HPDE6-E6E7 (cell line): ENCODE measurements at regions not wholly inside any gene's neighbourhood (a gene's known extent, or its start where the extent isn't known, plus 50 kb on each side); places are given as distances from the start of the nearest gene placed in this dataset.
"Not testable (repeated sequence)": the region's sequence is repeated elsewhere in the genome, so short reads cannot be mapped to it uniquely, and the experiment has no call there.

Source experiments
- DNase-seq: peaks from one replicate; pipeline ENCODE4 v3.0.0; 2011; ENCODE audit warnings: missing footprints; ENCODE audit errors: extremely low spot score

- DNase-seq = no peak
These were observed 101.3 kb downstream of the AKAP11 start for GRCh38 chr13:42373048-42373812.

- DNase-seq = no peak
These were observed 103.7 kb downstream of the AKAP11 start for GRCh38 chr13:42375663-42376062.

- DNase-seq = no peak
These were observed 105.9 kb downstream of the AKAP11 start for GRCh38 chr13:42377640-42378382.

DNA sequence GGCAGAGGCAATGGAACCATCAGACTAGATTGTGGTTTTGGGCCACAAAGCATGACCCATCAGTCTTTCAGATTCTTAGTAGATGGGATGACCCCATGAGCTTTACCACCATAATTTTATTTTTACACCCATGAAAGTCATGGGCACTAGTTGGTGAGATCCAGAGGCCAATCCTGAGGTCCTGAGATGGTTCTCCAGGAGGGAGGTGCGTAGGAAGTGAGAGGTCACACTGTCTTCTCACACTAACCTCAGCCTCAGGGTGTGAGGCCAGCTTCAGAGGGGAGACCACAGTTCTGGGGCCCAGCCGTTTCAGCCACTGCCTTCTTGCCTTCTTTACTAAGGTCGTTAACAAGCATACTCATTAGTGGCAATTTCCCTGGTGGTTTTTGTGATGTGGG lies 106.4 kb downstream of the AKAP11 start:
- no peak for DNase-seq

GRCh38 chr13:42379241-42379640 lies 107.3 kb downstream of the AKAP11 start:
- no peak for DNase-seq

DNA sequence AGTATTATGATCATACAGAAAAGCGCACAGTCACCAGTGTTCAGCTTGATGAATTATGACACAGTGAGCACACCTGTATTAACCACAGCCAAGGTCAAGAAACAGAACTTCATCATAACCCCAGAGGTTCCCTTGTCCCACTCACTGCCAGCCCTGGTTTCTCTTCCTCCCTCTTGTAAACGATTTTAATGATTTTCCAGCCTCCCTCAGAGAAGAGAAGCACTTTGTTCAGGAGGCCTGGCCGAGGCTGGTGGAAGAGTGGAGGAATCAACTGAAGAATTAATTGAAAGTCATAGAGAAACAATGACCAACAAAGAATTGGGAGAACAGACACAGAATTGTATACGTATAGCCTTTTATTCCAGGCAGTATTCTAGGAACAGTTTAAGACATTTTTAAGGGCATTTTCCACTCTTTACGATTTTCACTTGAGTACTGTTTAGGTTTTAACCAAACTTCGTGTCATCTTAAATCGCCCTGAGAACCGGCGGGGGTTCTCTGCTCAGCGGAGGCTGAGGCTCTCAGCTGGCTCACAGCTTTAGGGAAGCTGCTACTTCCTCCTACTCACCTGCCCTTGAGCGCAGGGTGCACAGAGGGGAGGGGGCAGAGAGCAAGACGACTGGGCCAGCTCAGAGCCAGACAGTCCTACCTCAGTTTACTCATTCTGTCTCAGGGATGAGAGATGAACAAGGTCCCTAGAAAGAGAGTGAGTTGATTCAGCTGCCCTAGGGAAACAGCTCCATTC lies 108.6 kb downstream of the AKAP11 start:
- no peak for DNase-seq

DNA sequence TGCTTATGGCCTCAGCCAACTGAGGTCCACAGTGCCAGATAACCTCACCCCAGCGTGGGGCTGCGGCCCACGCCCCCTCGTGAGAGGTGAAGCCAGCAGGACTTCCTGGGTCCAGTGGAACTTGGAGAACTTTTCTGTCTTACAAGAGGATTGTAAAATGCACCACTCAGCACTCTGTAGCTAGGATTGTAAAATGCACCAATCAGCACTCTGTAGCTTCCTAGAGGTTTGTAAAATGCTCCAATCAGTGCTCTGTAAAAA lies 109.1 kb downstream of the AKAP11 start:
- DNase-seq = no peak

GRCh38 chr13:42381426-42381825 lies 109.5 kb downstream of the AKAP11 start:
- not testable (repeated sequence) for DNase-seq

DNA sequence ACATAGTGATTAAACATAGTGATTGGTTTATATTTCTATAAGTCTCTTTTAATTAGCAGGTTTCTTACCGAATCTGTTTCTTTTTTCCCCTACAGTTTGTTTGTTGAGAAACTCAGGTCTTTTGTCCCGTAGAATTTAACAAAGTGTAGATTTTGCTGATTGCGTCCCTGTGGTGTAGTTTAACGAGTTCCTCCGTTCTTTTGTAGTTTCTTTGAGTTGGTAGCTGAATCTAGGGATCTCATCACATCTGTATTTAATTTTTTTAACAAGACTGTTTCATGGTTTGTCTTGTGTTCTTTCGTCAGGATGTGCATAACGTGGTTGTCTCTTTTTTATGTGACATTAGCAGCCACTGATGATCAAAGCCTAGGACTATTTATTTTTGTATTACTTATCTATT lies 111.1 kb downstream of the AKAP11 start:
- no peak for DNase-seq

DNA sequence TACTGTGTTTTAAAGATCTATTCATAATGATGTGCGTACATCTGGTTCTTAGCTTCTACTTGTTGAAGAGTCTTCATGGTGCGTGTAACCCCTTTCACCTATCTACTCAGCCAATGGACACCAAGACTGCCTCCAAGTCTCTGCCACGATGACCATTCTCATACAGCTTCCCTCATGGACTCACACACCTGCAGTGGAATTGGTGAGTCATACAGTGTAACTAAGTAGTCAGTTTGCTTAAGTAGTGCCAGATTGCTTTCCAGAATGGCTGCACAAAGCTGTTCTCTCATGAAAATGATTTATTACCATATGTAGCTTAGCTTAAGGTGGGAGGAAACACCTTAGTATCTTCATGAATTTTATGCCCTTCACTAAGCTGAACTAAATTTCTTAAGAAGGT lies 112.3 kb downstream of the AKAP11 start:
- DNase-seq = no peak

GRCh38 chr13:42388326-42388725 lies 116.4 kb downstream of the AKAP11 start:
- DNase-seq = no peak

GRCh38 chr13:42389041-42389440 lies 117.1 kb downstream of the AKAP11 start:
- DNase-seq = no peak

DNA sequence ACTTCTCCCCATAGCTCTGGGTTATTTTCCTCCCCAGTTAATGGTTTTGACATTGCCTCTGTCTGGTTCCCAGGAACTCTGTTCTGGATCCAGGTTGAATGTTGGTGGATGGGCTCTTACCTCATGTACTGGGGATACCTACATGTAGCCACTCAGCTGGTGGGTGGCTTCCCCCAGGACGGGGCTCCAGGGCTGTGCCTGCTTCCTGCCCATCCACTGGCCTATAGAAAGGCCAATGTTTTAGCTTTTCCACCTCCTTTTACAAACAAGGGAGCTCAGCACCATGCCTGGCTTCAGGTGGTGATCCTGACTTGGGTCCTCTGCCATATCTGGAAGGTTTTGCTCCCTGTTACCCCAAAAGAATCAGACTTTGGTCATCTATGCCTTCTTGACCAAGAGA lies 120.2 kb downstream of the AKAP11 start:
- no peak for DNase-seq

DNA sequence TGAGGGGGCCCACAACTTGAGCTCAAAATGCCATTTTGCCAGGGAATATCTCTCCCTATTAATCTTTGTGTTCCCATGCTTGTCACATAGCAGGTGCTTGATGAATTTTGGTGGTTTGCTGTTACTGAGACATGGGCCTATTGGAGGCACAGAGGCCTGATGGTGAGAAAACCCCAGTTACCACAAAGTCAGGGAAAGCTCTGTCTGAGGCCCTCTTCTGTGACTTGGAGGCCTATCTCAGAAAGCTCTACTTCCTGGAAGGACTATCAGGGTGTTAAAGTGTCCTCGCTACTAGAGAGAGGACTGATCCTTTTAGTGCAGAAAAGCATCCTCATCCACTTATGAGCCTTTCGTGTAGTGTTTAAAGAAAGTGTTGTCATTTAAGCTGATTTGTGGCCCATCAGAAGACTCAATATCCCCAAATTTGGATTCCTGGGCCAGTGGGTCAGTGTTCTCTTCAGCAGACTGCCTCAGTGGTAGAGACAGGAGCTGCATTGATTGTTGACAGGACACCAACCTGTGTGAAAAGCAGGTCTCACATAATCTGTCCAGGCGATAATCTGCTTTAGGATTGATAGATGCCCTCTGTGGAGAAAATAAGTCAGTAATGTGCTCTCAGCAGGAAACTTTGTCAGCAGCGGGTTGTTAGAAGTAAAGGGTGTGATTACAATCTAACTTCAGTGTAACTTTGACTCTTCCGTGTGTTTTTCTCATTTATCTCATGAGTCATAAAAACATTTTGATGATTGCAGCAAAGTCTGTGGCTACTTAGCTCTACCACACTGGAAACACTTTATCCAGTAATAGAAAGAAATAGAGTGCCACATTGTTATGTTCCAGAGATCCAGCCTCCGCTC lies 121.0 kb downstream of the AKAP11 start:
- DNase-seq = no peak

DNA sequence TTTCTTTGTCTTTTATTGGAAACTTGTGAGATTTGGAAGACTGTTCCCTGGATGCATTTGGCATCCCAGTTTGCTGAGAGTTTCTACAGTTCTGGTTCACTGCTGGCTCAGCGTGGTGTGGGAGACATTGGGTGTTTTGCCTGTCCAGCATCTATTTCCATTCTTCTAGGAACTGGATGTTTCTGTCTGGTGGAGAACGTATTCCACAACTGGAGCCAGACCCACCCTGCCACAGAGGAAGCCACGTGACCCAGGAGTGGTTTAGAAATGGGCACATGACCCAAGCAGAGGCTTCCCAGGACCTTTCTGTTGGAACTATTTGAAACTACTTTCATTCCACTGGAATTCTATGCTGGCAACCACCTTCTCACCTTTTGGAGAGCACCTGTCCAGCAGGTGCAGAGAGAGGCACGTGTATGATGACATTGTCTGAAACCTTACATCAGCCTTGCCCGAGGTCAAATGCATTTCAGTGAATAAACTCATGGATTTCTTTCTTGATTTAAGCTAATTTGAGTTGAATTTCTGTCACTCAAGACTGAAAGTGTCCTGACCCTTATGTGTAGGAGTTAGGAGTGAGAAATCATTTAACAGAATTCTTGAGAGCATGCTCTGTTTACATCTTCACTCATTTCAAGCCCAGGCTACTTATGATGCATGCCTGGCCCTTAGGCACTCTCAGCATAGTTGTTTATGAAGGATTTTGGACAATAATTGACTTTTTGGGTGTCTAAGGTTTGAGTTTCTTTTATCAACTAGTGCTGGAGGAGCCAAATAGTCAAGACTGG lies 121.8 kb downstream of the AKAP11 start:
- DNase-seq = no peak

DNA sequence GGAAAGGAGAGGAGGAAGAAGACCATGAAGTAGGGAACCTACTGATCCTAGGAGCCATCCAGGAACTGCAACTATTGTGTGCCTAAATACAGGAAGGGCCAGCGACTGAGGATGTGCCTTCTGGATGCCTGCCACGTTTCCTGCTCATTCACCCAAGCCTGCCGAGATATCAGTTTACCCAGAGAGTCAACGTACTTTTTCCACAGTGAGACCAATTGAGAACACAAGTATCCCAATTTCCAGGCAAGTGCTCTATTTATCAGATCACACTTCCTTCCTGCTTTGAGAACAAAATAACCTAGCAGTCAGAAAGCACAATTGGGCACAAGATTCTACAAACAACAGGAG lies 122.4 kb downstream of the AKAP11 start:
- no peak for DNase-seq

- no peak for DNase-seq
These were observed 122.7 kb downstream of the AKAP11 start for GRCh38 chr13:42394711-42395085.

DNA sequence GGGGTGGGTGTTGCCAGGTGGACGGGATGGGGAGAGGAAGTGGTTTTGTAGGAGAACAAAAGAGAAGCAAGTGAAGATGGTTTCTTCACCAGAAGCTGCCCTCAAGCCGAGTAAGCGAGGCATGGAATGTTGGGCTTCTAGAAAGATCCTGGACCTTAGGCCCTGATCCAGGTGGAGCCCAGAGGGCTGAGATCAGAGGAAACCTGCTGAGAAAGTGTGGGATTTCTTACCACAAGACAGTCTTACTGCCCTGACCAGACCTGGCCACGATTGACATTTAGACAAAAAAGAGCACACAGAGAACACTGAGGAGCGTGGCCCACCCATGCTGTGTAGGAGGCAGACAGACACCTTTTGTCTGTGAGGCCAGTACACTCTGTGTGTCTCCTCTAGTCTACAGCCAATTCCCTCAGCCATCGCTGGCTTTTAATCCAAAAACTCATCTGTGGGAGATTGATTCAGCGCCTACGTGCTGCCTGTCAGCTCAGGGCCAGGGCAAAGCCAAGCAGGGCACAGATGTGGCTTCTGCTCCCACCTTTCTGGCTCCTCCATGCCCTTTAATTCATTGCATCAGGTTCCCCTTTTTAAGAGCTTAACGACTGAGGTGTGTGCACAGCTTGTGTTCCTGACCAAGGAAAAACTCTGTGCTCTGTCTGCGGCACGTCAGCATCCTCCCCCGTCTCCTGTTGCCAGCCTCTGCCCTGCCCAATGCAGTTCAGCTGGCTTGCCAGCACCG lies 123.3 kb downstream of the AKAP11 start:
- DNase-seq = no peak

DNA sequence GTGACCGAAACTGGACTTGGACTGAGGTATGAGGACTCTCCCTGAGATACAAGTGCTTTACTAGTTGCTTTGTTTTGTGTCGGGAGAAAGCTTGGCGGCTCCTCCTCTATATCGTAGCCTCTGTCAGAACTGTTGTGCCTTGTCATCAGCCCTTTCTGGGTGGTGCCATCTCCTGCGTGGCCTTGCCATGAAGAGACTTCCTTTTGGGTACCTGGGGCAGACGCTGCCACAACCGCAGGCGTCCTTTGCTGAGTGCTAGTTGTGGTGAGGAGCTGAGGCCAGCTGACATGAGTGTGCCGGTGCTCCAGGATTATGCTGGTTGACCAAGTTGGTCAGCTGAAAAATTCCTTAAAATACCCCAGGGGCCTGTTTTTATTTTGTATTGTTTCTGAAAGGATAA lies 124.5 kb downstream of the AKAP11 start:
- DNase-seq = no peak

DNA sequence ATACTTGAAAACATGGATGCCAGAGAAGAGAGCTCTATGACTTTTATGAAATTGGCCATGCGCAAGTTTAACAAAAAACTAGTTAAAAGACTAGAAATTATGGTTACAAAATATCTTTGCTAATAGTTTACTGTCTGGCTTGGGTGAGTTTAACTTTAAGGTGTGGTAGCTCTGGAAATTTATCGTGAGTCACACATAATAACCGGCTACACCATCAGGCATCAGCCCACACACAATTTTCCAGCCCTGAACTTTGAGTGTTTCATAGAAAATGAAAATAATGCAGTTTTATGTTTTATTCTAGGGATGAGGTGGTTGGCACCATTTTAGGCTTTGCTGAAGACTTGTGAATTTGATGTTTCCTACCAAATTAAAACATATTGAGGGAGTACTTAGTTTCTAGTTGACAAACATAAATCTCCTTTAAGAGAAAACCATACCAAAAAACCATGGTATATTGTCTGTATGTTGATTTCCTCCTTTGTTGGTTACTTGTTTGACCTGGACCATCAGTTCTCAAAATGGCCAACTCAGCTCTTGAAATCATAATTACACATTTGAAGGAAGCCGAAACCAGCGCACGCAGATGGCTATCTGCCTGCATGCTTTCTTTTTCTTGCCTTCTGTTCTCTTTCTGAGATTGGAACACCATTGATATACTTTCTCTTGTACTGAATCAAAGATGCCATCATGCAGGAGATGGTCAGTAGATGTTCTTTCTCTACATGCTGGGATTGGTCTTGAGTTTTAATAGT lies 125.1 kb downstream of the AKAP11 start:
- DNase-seq = no peak
